Sigmoid colon (tissue), 3 donors: ENCODE measurements at regions not wholly inside any gene's neighbourhood (a gene's known extent, or its start where the extent isn't known, plus 50 kb on each side); places are given as distances from the start of the nearest gene placed in this dataset.

Experiments used
- POLR2A ChIP-seq, 2 donors: fragments of 450-650 bp; IDR thresholded peaks; one replicate each; pipeline ENCODE4 v1.6.1; 2016; ENCODE audit warnings: antibody characterized with exemption in 2 of 2, mild to moderate bottlenecking in 2 of 2, moderate library complexity in 2 of 2
- TF ChIP-seq, protein P1 (sequence below), 4 experiments: fragments of 450-650 bp in 3 of 4; fragments of 200-600 bp in 1 of 4; IDR thresholded peaks; one replicate each; pipeline ENCODE4 v1.5.1; 2016 to 2019; ENCODE audit warnings: antibody characterized with exemption in 4 of 4, mild to moderate bottlenecking in 3 of 4, moderate library complexity in 2 of 4

- no peak for TF ChIP-seq POLR2A (IDR thresholded peaks at IDR 0.05)
- TF ChIP-seq, protein P1, sequence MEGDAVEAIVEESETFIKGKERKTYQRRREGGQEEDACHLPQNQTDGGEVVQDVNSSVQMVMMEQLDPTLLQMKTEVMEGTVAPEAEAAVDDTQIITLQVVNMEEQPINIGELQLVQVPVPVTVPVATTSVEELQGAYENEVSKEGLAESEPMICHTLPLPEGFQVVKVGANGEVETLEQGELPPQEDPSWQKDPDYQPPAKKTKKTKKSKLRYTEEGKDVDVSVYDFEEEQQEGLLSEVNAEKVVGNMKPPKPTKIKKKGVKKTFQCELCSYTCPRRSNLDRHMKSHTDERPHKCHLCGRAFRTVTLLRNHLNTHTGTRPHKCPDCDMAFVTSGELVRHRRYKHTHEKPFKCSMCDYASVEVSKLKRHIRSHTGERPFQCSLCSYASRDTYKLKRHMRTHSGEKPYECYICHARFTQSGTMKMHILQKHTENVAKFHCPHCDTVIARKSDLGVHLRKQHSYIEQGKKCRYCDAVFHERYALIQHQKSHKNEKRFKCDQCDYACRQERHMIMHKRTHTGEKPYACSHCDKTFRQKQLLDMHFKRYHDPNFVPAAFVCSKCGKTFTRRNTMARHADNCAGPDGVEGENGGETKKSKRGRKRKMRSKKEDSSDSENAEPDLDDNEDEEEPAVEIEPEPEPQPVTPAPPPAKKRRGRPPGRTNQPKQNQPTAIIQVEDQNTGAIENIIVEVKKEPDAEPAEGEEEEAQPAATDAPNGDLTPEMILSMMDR (IDR thresholded peaks at IDR 0.05) = no peak
These were observed 228.3 kb upstream of the IRX4 start for GRCh38 chr5:2110934-2111462.
